ENCODE measurements at regions not wholly inside any gene's neighbourhood (a gene's known extent, or its start where the extent isn't known, plus 50 kb on each side); places are given as distances from the start of the nearest gene placed in this dataset.

DNA sequence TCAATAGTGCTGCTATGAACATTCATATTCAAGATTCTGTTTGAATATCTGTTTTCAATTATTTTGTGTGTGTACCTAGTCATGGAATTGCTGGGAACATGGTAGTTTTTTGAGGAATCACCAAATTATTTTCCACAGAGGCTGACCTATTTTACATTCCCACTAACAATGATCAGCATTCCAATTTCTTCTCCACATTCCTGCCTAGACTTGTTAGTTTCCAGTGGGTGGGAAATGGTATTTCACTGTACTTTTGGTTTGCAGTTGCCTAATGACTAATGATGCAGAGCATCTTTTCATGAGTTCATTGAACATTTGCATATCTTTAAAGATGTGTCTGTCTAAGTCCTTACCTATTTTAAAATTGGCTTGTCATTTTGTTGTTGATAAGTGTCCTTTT, 1182.6 kb upstream of the B3GALT2 start:
- BruUV-seq (replicated peaks) = no TSS peak
- H3K9me3 ChIP-seq (ENCODE audit: insufficient read depth, low read depth) = no peaks in the 10 kb centered on the region
- POLR2A ChIA-PET (ENCODE audit: unreplicated experiment) = no interaction called here
- H3K4me1 ChIP-seq (replicated peaks; ENCODE audit: insufficient read depth) = no peaks in the 10 kb centered on the region
- intact Hi-C loops (cut with micrococcal nuclease; ENCODE audit: unreplicated experiment) = no loop called here
- CTCF ChIA-PET = no interaction called here
- H4K20me1 ChIP-seq (ENCODE audit: insufficient read depth) = no peaks in the 10 kb centered on the region
- no peak overlapping the region for H3K4me2 ChIP-seq
- no peaks in the 10 kb centered on the region for H3K79me2 ChIP-seq (ENCODE audit: low read depth)
- no peaks in the 10 kb centered on the region for H3F3A ChIP-seq (ENCODE audit: insufficient read depth, low read depth)
- H3K27me3 ChIP-seq (ENCODE audit: insufficient read depth, low read depth) = no peaks in the 10 kb centered on the region
- H3K9me2 ChIP-seq (ENCODE audit: insufficient read depth) = no peaks in the 10 kb centered on the region
- no peak overlapping the region for H3K4me3 ChIP-seq
- no peaks in the 10 kb centered on the region for H3K36me3 ChIP-seq (ENCODE audit: low read depth)
- TF ChIP-seq, protein P1, sequence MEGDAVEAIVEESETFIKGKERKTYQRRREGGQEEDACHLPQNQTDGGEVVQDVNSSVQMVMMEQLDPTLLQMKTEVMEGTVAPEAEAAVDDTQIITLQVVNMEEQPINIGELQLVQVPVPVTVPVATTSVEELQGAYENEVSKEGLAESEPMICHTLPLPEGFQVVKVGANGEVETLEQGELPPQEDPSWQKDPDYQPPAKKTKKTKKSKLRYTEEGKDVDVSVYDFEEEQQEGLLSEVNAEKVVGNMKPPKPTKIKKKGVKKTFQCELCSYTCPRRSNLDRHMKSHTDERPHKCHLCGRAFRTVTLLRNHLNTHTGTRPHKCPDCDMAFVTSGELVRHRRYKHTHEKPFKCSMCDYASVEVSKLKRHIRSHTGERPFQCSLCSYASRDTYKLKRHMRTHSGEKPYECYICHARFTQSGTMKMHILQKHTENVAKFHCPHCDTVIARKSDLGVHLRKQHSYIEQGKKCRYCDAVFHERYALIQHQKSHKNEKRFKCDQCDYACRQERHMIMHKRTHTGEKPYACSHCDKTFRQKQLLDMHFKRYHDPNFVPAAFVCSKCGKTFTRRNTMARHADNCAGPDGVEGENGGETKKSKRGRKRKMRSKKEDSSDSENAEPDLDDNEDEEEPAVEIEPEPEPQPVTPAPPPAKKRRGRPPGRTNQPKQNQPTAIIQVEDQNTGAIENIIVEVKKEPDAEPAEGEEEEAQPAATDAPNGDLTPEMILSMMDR (conservative IDR thresholded peaks at IDR 0.05) = no peak
- TF ChIP-seq EZH2 (IDR thresholded peaks at IDR 0.05; ENCODE audit: low read depth) = no peak
- no peak overlapping the region for H2AFZ ChIP-seq
- no peak overlapping the region for H3K27ac ChIP-seq
- no peak for DNase-seq

- no peak for TF ChIP-seq EZH2 (IDR thresholded peaks at IDR 0.05; ENCODE audit: low read depth)
- TF ChIP-seq, protein P1 (conservative IDR thresholded peaks at IDR 0.05) = no peak
- DNase-seq = no peak
- POLR2A ChIA-PET (ENCODE audit: unreplicated experiment) = no interaction called here
- CTCF ChIA-PET = no interaction called here
- intact Hi-C loops (cut with micrococcal nuclease; ENCODE audit: unreplicated experiment) = no loop called here
- no peaks in the 10 kb centered on the region for H3K27me3 ChIP-seq (ENCODE audit: insufficient read depth, low read depth)
- H3K4me2 ChIP-seq = no peak overlapping the region
- no peaks in the 10 kb centered on the region for H3F3A ChIP-seq (ENCODE audit: insufficient read depth, low read depth)
- H3K9me3 ChIP-seq (ENCODE audit: insufficient read depth, low read depth) = no peaks in the 10 kb centered on the region
- no TSS peak for BruUV-seq (replicated peaks)
- no peaks in the 10 kb centered on the region for H3K36me3 ChIP-seq (ENCODE audit: low read depth)
- no peak overlapping the region for H3K27ac ChIP-seq
- no peak overlapping the region for H2AFZ ChIP-seq
- no peaks in the 10 kb centered on the region for H4K20me1 ChIP-seq (ENCODE audit: insufficient read depth)
- H3K79me2 ChIP-seq (ENCODE audit: low read depth) = no peaks in the 10 kb centered on the region
- no peak overlapping the region for H3K4me3 ChIP-seq
- H3K9me2 ChIP-seq (ENCODE audit: insufficient read depth) = no peaks in the 10 kb centered on the region
- H3K4me1 ChIP-seq (replicated peaks; ENCODE audit: insufficient read depth) = no peaks in the 10 kb centered on the region
Measured at GRCh38 chr1:194367121-194367520, 1180.7 kb upstream of the B3GALT2 start.

- no peak for DNase-seq
- H2AFZ ChIP-seq = no peak overlapping the region
- no peaks in the 10 kb centered on the region for H3K36me3 ChIP-seq (ENCODE audit: low read depth)
- intact Hi-C loops (cut with micrococcal nuclease; ENCODE audit: unreplicated experiment) = no loop called here
- no peaks in the 10 kb centered on the region for H3K27me3 ChIP-seq (ENCODE audit: insufficient read depth, low read depth)
- BruUV-seq (replicated peaks) = no TSS peak
- POLR2A ChIA-PET (ENCODE audit: unreplicated experiment) = no interaction called here
- no peaks in the 10 kb centered on the region for H3F3A ChIP-seq (ENCODE audit: insufficient read depth, low read depth)
- no peaks in the 10 kb centered on the region for H3K9me3 ChIP-seq (ENCODE audit: insufficient read depth, low read depth)
- no peaks in the 10 kb centered on the region for H4K20me1 ChIP-seq (ENCODE audit: insufficient read depth)
- no peak overlapping the region for H3K4me3 ChIP-seq
- H3K27ac ChIP-seq = no peak overlapping the region
- no peaks in the 10 kb centered on the region for H3K4me1 ChIP-seq (replicated peaks; ENCODE audit: insufficient read depth)
- H3K4me2 ChIP-seq = no peak overlapping the region
- no peaks in the 10 kb centered on the region for H3K9me2 ChIP-seq (ENCODE audit: insufficient read depth)
- CTCF ChIA-PET = no interaction called here
- TF ChIP-seq EZH2 (IDR thresholded peaks at IDR 0.05; ENCODE audit: low read depth) = no peak
- TF ChIP-seq, protein P1 (conservative IDR thresholded peaks at IDR 0.05) = no peak
- no peaks in the 10 kb centered on the region for H3K79me2 ChIP-seq (ENCODE audit: low read depth)
Measured at GRCh38 chr1:194366705-194367104, 1180.3 kb upstream of the B3GALT2 start.

All from PC-9 (cell line).